Calu3 (cell line): ENCODE measurements at regions not wholly inside any gene's neighbourhood (a gene's known extent, or its start where the extent isn't known, plus 50 kb on each side); places are given as distances from the start of the nearest gene placed in this dataset.

Source experiments
- BruUV-seq: library from RNA; stranded (reverse); fragments of 400-500 nt; replicated peaks from 2 replicates; lab custom pipeline; 2021; lab: Mats Ljungman, UMichigan
- CTCF ChIA-PET: fragments of 300-600 bp; sonication (Branson Sonifier 250); formaldehyde crosslinking; loops from one replicate; lab custom pipeline; 2022; ENCODE audit warnings: antibody characterized with exemption; lab: Charles Lee
- DNase-seq: peaks from one replicate; pipeline ENCODE4 v3.0.0; 2022
- H3K27ac Mint-ChIP-seq: one replicate; pipeline ENCODE4 v1.8.0; 2022; ENCODE audit warnings: mixed read lengths; ENCODE audit not compliant: unreplicated experiment
- H3K27me3 Mint-ChIP-seq: one replicate; pipeline ENCODE4 v1.8.0; 2022; ENCODE audit warnings: mixed read lengths; ENCODE audit not compliant: unreplicated experiment
- H3K36me3 Mint-ChIP-seq: one replicate; pipeline ENCODE4 v1.8.0; 2022; ENCODE audit warnings: mild to moderate bottlenecking, moderate library complexity, mixed read lengths; ENCODE audit not compliant: insufficient read depth, unreplicated experiment
- H3K4me1 Mint-ChIP-seq: one replicate; pipeline ENCODE4 v1.8.0; 2022; ENCODE audit warnings: mild to moderate bottlenecking, low read depth, mixed read lengths; ENCODE audit not compliant: unreplicated experiment
- H3K4me3 Mint-ChIP-seq: one replicate; pipeline ENCODE4 v1.8.0; 2022; ENCODE audit warnings: mild to moderate bottlenecking, low read depth, moderate library complexity, mixed read lengths; ENCODE audit not compliant: unreplicated experiment
- H3K9me3 Mint-ChIP-seq: one replicate; pipeline ENCODE4 v1.8.0; 2022; ENCODE audit warnings: low read depth, mixed read lengths; ENCODE audit not compliant: unreplicated experiment
- intact Hi-C: fragments of 100-400 bp; cut with micrococcal nuclease; formaldehyde crosslinking; loops from one replicate; pipeline ENCODE4 v1.10.0; 2022; ENCODE audit not compliant: unreplicated experiment
- TF ChIP-seq, protein P1 (sequence below): fragments of 200-600 bp; IDR thresholded peaks from one replicate; pipeline ENCODE4 v1.8.0; 2022; ENCODE audit warnings: antibody characterized with exemption; ENCODE audit not compliant: unreplicated experiment

DNA sequence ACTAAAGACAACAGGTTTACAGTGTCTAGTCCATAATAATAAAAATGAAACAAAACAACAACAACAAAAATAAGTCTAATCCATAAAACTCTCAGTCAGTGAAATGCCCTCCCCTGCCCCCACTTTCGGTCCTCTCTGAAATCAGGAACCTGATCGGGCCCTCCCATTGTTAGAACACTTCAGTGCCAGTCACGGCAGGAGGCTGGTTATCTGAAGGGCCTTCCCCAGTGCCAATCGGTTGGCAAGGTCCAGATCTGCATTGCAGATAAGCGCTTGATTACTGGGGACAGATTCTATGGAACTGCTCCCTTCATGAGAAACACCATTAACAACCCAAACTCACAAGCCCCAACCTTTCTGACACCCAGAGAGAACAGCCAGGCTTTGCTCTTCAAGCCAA is 72.2 kb upstream of the EEPD1 start:
- H3K36me3 Mint-ChIP-seq: no peaks in the 10 kb centered on the region
- CTCF ChIA-PET: interaction anchor here (1.1 kb wide), 1 partner anchor 44 kb away, joined by 3 read pairs; no protein-coding TSS in a partner anchor
- no peaks in the 10 kb centered on the region for H3K4me1 Mint-ChIP-seq
- no peaks in the 10 kb centered on the region for H3K9me3 Mint-ChIP-seq
- H3K27ac Mint-ChIP-seq: no peak overlapping the region
- H3K27me3 Mint-ChIP-seq: no peaks in the 10 kb centered on the region
- no peak for DNase-seq
- BruUV-seq: no TSS peak
- intact Hi-C loops: loop anchor here (10.0 kb wide), 1 partner anchor 96 kb away; no protein-coding TSS in a partner anchor
- H3K4me3 Mint-ChIP-seq: no peak overlapping the region
- TF ChIP-seq, protein P1, sequence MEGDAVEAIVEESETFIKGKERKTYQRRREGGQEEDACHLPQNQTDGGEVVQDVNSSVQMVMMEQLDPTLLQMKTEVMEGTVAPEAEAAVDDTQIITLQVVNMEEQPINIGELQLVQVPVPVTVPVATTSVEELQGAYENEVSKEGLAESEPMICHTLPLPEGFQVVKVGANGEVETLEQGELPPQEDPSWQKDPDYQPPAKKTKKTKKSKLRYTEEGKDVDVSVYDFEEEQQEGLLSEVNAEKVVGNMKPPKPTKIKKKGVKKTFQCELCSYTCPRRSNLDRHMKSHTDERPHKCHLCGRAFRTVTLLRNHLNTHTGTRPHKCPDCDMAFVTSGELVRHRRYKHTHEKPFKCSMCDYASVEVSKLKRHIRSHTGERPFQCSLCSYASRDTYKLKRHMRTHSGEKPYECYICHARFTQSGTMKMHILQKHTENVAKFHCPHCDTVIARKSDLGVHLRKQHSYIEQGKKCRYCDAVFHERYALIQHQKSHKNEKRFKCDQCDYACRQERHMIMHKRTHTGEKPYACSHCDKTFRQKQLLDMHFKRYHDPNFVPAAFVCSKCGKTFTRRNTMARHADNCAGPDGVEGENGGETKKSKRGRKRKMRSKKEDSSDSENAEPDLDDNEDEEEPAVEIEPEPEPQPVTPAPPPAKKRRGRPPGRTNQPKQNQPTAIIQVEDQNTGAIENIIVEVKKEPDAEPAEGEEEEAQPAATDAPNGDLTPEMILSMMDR: no peak

DNA sequence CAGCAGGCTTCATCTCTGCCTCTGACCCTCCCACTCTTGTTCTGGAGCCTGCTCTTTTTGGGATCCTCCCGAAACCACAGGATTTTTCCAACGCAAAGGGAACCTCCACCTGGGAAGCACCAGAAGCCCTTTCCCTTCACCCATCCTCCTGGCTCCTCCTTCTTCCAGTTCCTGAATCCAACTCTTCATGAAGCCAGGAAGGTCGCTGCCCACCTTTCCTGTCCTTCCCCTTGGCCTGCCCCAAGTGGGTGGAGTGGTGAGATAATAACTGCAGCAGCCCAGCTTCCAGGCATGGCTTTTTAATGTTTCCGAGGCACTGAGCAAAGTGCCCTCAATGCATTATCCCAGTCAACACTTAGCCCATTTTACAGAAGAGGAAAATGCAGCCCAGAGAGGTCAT is 70.8 kb upstream of the EEPD1 start:
- H3K27me3 Mint-ChIP-seq: no peaks in the 10 kb centered on the region
- no TSS peak for BruUV-seq
- H3K4me3 Mint-ChIP-seq: no peak overlapping the region
- no peaks in the 10 kb centered on the region for H3K36me3 Mint-ChIP-seq
- CTCF ChIA-PET: no interaction called here
- H3K9me3 Mint-ChIP-seq: no peaks in the 10 kb centered on the region
- DNase-seq: no peak
- TF ChIP-seq, protein P1: no peak
- no peak overlapping the region for H3K27ac Mint-ChIP-seq
- H3K4me1 Mint-ChIP-seq: no peaks in the 10 kb centered on the region
- intact Hi-C loops: loop anchor here (10.0 kb wide), 1 partner anchor 97 kb away; no protein-coding TSS in a partner anchor

DNA sequence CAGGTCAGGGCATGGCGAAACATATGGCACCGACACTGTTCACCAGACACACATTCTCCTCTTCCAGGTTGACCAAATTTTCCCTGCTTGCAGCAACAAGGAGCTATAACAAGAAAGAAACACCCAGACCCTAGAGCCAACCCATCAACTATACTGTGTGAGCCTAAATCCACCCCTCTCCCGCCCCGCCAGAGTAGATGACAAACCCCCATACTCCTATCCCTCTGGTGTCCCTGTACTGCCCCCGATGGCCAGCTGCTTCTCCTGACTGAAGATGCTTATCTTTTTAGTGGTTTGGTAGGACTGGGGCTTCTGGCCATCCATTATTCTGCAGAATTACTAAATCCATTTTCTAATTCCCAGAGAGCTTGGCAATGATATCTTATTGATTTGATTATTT is 70.1 kb upstream of the EEPD1 start:
- CTCF ChIA-PET: interaction anchor here (0.6 to 0.7 kb wide), 2 partner anchors 43 to 202 kb away, joined by 3 read pairs; no protein-coding TSS in a partner anchor
- H3K9me3 Mint-ChIP-seq: no peaks in the 10 kb centered on the region
- H3K27me3 Mint-ChIP-seq: no peaks in the 10 kb centered on the region
- DNase-seq: peak; percentile 25
- H3K4me3 Mint-ChIP-seq: no peak overlapping the region
- no peaks in the 10 kb centered on the region for H3K36me3 Mint-ChIP-seq
- no peak overlapping the region for H3K27ac Mint-ChIP-seq
- no TSS peak for BruUV-seq
- no peaks in the 10 kb centered on the region for H3K4me1 Mint-ChIP-seq
- intact Hi-C loops: loop anchor here (10.0 kb wide), 1 partner anchor 98 kb away; no protein-coding TSS in a partner anchor
- TF ChIP-seq, protein P1: no peak

DNA sequence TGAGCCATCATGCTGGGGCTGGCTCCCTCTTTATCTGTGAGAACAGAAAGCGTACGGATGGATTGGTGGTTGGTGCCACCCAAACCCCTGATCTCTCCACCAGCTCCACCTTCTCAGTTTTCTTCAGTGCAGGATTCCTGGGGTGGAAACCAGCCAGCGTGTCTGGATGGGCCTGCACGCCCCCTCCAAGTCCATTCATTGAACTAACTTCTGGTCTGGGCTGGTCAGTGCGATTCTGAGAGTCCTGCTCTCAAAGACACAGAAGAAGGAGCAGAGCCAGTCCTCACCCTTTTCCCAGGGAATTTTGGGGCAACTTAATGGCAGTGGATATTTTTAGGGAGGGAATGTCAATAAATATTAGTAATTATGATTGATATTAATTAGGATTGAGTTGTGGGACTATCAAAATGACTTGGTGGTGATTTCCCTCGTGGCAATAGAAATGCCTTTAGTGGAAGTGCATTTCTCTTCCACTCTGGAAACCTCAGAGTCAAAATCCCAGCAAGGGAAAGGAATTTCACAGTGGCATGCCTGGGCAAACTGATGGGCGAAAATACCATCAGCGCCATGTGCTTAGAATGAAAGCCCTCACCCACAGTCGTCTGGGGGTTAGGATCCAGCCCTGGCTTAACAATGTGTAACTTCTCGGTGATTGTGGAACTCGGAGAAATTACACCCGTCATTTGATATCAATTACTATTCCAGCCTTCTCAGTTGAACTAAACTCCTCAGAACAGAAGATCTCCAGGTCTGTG is 69.3 kb upstream of the EEPD1 start:
- Mint-ChIP-seq H3K9me3 (peaks cover 5% of the 10 kb centered on the region), H3K27me3 (no peaks in the 10 kb centered on the region), H3K36me3 (no peaks in the 10 kb centered on the region), H3K4me1 (no peaks in the 10 kb centered on the region), H3K4me3 (no peak overlapping the region), H3K27ac (no peak overlapping the region)
- CTCF ChIA-PET: interaction anchor here (0.6 to 0.8 kb wide), 4 partner anchors 44 to 207 kb away, joined by 3 to 4 read pairs (median 3); no protein-coding TSS in a partner anchor
- intact Hi-C loops: loop anchor here (2.0 to 10.0 kb wide), 2 partner anchors 99 to 207 kb away; no protein-coding TSS in a partner anchor
- no TSS peak for BruUV-seq
- DNase-seq: no peak
- TF ChIP-seq, protein P1: no peak
